ENCODE measurements at regions not wholly inside any gene's neighbourhood (a gene's known extent, or its start where the extent isn't known, plus 50 kb on each side); places are given as distances from the start of the nearest gene placed in this dataset.
"Not testable (repeated sequence)": the region's sequence is repeated elsewhere in the genome, so short reads cannot be mapped to it uniquely, and the experiment has no call there.

DNA sequence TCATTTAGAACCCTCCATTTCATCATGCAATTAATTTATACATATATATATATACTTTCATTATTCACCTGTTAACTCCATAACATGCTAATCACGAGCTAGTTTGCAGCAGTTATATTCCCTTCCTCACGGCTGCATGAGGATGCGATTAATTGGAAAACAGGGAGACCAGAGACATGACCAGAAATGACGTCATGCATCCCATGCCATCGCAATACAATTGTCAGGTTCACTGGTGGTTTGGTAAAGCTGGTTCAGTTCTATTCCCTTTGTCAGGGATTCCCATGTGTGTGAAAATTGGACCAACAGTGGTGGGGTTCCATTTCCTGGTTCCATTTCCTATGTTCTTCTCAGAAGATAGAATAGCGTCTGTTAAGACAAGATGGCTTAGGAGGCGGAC lies 440.4 kb upstream of the ERCC4 start:
- DNase-seq: no peak

DNA sequence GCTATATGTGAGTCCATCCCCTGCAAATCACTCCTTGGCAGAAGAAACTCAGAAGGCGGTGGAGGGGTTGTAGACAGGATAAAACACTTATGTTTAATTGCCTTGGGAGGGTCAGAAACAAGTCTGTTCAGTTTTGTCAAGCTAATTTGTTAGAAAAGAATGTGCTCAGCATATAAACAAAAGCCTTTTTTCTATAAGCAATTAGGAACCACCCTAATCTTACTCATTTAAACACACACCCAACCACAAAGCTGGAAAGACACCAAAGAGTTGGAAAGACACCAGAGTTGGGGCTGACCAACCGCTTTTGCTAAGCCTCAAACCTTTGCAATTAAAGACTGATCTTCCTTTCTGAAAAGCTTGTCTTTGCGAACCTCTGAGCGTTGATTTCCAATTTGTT lies 439.2 kb upstream of the ERCC4 start:
- no peak for DNase-seq

DNA sequence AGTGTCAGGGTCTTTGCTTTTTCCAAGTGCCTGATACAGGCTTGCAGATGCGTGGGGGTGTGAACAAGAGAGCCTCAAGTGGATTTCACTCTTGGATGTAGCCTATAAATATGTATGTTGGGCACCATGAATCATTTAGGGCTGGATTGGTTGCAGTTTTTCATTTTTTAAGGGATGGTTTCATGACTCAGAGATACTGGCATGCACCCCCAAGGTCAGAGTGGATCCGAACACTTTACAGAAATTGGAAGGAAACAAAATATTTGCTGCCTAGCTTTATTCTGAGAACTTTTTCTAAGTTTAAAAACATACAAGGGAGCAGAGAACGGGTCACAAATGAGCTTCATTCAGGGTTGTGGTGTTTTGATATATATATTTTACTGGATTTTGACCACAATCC lies 436.8 kb upstream of the ERCC4 start:
- no peak for DNase-seq

DNA sequence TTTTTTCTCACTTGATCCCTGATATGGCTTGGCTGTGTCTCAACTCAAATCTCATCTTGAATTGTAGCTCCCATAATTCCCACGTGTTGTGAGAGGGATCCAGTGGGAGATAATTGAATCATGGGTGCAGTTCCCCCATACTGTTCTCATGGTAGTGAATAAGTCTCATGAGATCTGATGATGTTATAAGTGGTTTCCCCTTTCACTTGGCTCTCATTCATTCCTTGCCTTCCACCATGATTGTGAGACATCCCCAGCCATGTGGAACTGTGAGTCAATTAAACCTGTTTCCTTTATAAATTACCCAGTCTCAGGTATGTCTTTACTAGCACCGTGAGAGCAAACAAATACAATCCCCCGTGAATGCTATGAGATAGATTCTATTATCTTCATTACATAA lies 430.5 kb upstream of the ERCC4 start:
- DNase-seq: not testable (repeated sequence)

DNA sequence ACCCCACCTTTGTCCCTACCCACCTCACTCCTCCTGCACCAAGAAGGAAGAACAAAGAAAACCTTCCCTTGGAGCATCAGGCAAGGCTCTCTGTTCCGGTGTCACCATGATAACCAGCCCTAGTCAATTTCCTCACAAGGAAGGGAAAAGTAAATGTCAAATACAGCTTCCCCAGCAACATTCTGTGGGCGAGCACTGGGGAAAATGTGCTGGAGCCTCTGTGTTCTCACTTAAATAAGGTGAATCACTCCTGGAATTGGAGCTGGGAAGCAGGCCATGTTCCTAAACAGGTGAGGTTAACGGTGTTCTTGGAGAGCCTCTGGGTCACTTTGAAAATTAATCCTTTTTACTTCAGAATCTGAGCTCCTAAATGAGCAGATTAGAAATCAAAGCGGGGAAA lies 427.9 kb upstream of the ERCC4 start:
- DNase-seq: no peak

DNA sequence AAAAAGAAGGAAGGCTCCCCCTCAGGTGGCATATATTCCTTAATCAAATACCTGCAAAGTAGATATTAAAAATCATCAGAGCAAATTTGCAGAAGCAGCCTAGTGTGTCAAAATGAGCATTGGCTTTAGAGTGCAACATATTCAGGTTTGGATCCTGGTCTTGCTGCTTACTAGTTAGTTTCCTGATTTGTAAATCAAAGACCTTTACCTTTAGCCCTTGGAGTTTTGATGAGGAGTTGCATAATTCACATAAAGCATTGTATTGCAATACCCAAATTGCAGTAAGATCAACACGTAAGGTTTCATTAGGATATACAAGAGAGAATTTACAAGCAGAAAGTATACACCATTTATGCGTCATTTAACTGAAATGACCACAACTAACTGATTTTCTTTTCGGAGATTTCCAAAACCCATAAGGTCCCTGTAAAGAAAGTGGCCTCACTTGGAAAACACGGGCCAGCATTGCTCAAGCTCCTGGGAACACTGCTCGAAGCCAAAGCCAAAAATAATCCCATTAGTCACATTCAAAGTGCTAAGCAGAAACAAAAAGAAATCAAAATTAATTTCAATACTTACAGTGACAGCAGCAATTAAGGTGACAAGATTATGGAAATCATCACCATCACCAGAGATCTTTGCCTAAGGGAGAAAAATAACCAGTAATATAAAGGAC lies 415.9 kb upstream of the ERCC4 start:
- no peak for DNase-seq

DNA sequence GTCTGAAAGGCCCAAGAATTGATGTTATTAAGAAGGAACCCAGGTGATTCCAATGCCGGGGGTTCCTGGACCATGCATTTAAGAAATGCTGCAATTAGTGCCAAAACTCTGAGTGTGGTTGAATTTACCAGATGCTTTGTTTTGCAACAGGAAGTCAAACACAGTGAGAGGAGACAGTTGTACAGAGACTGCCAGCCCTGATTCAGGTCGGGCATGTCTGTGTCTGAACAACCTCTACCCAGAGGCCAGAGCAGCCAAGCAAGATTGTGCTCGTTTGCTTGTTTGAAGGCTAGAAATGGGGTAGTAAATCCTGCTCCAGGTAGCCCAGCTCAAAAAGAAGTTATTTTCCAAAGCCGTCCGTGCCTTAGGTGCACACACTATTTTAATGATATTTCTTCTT lies 412.4 kb upstream of the ERCC4 start:
- DNase-seq: no peak

DNA sequence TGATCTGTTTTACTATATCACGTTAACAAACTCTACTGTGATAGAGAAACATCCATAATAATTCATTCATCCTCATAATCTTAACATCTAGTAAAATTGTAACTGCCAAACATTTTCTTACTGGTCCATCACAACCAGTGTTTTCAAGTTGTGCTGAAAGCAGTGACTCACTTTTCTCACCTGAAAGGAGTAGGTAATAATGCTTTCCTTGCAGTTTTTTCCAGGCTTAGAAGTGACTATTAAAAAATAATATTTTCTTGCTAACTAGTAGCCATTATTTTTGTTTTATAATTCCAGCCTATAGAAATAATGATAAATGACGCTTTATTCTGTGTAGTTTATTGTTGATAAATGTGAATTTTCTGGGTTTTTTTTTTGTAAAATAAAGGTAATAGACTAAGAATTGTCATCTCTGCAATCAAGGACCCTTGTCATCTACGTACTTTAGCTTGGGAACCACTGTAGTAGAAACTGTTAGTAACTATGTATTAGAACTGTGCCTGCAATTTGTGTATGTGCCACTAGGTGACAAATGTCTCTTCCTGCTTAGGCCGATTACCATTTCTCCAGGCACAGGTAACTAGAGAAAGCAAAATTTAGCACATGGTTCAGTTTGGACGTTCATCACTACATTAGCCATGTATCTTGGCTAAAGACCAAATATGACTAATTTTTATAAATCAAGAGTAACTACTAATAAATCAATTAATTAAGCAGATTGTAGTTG lies 409.4 kb upstream of the ERCC4 start:
- DNase-seq: no peak

DNA sequence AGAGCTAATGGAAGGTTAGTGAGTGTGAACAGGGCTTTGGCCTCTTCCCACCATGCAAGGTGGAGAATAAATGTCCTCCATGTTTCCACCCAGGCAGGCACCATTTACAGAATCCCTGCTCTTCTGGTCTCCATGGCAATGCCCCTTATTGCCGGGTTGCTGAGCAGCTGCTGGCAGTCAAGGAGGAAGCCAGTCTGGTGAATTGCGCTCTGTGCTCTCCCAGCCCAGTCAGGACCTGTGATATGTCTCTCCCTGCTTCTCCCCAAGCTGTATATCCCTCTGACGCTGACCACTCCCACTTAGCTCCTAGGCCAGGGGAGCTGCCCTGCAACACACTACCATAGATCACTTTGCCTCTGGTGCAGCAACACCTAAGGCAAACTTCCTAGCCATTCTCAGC lies 402.1 kb upstream of the ERCC4 start:
- no peak for DNase-seq

DNA sequence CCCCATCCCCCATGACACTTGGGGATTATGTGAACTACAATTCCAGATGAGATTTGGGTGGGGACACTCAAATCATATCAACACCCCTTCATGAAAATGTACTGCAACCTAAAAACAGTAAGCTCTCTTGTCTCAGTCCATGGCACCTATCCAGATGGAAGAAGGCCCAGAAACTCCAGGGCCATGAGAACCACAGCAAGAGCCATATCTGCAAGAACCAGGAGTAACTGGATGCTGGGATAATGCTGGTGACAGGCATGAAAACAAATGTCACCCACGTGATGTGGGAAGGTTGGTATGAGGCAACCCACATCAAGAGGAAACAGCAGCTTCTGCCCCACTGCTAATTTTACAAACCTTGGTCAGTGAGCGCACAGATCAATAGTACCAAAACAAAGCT lies 400.1 kb upstream of the ERCC4 start:
- no peak for DNase-seq

DNA sequence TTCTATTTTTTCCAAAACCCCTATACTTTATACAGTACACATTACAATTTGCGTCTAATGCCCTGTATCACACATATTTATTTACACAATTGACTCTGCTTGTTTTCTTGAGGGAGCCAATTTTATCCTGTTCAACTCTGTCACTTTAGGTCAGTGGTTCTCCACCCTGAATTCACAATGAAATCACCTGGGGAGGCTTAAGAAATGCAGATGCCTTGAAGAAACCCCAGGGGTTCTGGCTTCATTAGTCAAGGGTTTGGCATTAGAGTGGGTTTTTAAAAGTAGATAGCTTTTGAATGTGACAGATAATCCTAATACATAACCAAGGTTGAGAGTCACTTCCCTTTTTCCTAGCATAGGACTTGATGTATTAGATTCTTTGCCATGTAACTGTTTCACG lies 398.6 kb upstream of the ERCC4 start:
- DNase-seq: no peak

DNA sequence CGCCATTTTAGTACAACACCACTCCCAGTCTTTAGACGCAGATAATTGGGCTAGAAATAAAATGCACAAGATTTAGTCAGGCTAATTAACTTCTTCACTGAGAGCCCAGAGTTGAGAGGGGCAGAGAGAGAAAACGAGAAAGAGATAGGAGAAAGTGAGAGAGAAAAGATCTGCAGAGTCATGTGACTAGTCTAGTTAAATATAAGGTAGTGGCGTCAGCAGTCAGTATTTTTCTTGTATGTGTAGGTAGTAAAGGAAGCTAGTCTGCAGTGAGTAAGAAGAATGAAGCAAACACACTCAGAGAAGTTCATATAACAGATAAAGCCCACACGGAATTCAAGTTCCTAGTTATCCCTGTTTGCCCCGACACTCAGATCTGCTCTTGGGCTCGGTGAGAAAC lies 392.6 kb upstream of the ERCC4 start:
- no peak for DNase-seq

DNA sequence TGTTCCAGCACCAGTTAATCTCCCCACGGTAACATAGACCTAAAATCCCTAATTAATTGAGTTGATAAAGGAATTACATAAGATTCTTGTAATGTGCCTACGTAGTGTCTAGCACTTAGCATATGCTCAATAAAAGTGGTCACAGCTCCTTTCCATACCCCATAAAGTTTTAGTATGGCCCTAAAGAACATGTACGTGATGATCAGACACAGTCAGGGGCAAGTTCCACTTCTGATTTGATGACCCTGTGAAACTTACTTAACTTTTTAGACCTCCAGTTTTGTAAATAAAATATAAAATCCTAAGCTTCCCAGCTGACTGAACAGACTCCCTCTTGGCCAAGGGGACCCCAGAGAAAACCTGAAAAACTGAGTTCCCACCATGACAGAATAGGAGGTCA lies 391.3 kb upstream of the ERCC4 start:
- DNase-seq: no peak

DNA sequence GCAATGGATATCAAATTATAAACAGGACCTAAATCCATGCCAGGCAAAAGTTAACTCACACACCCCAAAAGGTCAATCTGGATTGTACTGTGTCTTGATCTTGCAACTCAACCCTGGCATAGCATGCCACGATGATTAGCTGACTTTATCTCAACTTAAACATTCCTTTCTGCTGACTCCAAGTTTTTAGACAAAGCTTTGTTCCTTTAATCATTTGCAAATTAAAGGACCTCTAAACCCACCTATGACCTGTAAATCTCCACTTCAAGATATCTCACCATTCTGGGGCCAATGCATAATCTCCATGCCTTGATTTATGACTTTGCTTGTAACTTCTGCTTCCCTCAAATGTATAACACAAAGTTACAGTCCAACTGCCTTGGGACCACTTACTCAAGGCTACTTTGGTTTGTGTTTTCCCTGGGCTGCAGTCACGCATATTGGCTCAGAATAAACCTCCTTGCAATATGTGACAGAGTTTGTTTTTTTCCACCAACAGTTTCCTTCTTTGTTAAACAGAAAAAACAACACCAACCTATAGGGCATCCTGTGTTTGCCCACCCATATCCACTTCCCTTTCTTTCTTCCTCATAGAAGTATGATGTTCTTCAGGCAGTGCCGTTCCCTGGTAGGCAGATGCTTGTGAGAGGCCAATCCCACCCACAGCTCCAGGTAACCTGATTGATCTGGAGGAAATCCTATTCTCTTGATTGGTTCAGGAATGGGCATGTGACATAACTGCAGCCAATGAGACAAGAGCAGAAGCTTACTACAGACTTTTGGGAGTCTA lies 390.6 kb upstream of the ERCC4 start:
- DNase-seq: no peak

DNA sequence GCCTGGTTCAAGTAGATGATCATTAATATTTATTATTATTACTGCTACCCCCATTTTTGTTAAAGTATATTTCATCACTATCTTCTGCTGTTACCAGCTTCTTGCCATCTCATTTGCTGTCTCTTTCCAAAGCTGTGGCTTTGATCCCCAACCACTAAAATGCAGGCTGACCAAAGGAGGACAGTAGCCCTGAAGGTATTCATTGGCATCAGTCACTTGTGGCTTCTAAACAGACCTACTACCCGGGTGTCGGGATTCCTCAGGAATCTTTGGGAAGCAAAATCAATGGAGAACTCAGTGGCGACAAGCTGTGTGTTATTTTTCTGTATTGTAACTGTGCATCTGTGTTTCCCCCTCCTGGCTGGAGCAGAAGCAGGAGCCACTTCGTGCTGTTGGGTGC lies 379.2 kb upstream of the ERCC4 start:
- DNase-seq: no peak

DNA sequence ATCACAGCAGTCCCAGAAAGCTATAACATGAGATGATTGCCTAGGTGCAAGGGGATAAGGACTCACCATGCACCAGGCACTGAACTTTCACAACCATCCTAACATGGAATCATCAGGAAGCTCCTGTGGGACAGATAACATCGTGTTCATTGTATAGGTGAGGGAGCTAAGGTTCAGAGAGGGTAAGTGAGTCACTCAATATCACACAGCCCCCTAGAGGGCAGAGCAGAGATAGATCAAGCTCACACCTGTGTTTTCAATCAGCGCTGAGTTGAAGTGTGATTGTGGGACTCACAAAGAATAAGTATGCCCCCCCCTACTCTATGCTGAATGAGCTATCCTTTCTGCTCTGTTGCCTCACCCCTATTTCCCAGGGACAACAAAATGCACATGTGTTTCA lies 377.7 kb upstream of the ERCC4 start:
- DNase-seq: no peak

DNA sequence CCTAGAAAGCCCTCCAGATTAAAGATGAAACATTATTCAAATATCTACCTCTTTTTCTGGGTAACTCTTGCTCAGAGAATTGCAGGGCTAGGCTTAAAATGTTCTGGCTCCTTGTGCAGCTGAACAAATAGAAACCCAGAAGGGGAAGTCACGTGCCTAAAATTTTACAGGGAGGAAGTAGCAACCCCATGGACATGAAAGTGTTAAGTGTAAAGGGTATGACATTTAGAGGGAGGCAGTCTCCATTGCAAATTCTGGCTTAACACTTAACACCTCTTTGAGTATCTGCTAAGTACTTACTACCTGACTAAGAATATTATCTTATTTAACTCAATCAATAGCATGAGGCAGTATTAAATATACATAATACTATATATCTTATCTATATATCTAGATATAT lies 376.1 kb upstream of the ERCC4 start:
- DNase-seq: no peak

DNA sequence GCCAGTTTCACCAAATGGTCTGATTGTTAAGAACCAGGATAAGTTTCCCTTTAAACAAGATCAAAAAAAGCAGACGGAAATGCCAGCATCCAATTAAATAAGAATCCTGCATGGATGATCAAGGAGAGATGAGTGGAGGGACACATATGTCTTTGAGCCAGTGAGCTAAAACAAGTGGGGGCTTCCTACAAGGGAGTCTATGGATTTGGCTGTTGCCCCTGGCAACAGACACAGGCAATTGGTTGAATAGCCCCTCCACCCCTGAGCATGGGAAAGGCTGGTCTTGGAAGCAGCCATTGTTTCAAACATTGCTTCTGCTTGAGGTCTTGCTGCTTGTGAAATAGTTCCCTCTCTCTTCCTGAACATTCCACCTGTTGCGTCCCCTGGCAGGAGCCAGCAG lies 374.7 kb upstream of the ERCC4 start:
- no peak for DNase-seq

DNA sequence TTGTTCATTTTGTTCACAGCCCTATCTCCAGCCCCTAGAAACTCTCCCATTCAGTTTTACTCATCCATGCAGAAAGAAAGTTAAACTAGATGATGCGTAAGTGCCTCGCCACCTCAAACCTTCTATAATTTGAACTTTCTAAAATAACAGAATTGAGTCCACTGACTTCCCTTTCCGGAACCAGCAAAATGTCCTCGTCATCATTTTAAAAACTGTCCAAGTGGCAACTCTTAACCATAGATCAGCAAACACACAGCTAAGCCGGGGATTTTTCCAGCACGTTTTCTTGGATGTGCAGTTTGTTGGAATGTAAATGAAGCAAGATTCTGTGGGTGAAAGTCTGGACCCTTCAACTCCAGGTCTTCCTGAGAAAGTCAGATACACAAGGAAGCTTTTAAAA lies 369.7 kb upstream of the ERCC4 start:
- no peak for DNase-seq

DNA sequence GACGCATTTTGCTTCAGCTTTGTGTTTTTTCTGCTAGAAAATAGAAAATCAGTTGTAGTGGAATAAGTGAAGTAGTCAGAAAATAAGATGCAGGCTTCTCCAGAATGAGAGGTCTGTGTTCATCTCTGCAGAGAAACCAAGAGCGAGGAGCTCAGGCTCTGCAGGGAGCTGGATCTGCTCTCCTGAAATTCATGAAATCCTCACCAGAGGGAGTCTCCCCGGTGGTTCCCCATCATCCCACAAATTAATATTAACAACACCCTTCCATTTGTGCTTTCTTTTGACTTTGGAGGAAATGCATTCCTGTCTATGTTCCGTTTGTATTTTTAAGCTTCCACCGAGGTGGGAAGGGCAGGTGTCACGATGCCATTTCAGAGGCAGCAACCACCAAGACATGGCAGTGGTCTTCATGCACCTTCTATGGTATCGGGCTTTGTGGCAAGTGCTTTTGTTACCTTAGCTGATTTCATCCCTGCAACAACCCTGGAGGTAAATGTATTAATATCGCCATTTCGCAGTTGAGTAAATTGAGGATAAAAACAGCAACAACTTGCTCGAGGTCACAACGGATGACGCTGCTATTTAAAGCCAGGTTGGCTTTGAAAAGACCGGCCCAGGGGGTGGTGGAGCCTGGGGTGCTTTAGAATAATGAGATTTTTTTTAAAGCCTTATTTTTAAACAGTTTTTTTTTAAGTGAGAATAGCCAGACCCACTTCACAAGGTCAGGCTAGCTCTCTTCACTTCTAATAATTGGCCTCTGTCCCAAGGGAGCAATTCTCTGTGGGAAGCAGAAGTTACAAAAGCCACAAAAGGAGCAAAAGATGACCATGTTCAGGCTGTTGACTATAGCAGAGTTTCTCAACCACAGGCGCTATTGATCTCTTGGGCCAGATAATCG lies 367.6 kb upstream of the ERCC4 start:
- DNase-seq: no peak

DNA sequence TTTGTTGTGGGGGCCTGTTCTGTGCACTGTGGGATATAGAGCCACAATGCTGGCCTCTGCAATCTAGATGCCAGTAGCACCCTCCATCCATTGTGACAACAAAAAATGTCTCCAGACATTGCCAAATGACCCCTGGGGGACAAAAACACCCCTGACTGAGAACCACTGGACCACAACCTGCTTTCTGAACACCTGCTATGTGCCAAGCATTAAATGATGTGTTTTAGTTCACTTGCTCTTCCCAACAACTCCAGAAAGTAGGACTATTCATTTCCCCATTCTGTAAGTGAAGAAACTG lies 367.0 kb upstream of the ERCC4 start:
- DNase-seq: no peak

DNA sequence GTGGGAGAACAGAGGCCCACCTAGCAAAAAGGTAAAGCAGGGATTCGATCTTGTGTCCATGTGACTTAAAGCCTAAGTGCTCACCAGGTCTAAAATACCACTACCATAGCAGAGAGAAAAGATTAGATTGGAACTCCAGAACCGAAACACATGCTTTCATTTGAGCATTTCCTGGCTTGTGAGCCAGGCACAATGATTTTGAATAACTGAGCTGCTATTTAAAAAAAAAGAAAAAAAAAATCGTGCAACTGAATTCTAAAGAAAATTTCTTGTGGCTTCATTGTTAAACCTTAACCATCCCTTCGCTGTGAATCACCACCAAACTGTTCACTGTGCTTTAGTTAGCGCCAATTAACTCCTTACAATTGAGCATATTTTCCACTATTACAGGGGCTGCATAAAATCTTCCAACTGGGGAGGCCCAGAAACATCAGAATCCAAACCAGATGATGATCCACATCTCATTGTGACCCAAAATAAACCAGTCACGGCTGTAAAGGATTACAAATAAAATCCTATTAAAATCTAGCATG lies 366.4 kb upstream of the ERCC4 start:
- no peak for DNase-seq

DNA sequence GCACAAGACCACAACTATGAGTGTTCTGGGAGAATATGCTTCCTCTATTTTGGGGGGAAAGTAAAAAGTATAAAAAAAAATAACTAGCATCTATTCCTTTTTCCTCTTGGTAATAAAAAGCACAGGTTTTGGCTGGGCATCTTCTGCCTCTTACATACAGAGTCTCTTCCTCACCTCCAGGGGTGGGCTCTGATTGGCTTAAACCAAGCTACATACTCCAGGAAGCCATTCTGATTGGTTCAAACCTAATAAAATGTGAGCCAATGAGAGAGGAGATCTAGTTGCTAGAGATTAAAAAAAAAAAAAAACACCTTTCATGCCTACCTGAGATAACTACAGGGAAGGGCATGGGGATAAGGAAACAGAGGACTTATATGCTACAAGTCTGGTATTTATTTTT lies 365.9 kb upstream of the ERCC4 start:
- no peak for DNase-seq
